Fibroblast of lung (primary cell): ENCODE measurements at regions not wholly inside any gene's neighbourhood (a gene's known extent, or its start where the extent isn't known, plus 50 kb on each side); places are given as distances from the start of the nearest gene placed in this dataset.

Experiments used
- CTCF ChIP-seq, 2 donors: IDR thresholded peaks in 1 of 2; conservative IDR thresholded peaks in 1 of 2; 1 replicate in 1 of 2; 2 replicates in 1 of 2; pipeline ENCODE4 v1.5.1; 2011 to 2012; ENCODE audit warnings: low read length in 2 of 2, control low read depth in 1 of 2, inconsistent platforms in 1 of 2, low read depth in 1 of 2, mild to moderate bottlenecking in 1 of 2
- EZH2 ChIP-seq: IDR thresholded peaks from 2 replicates; pipeline ENCODE4 v1.5.1; 2012; ENCODE audit warnings: low read length, control low read depth, mild to moderate bottlenecking; ENCODE audit errors: missing control alignments

- TF ChIP-seq CTCF (conservative IDR thresholded peaks at IDR 0.05 in 1 of 2, IDR thresholded peaks at IDR 0.05 in 1 of 2; ENCODE audit: low read depth in 1 of 2, low read length in 2 of 2) (no peak), EZH2 (no peak)
Observed at GRCh38 chr3:118057086-118057485, 977.6 kb downstream of the IGSF11 start.
